ENCODE measurements at regions not wholly inside any gene's neighbourhood (a gene's known extent, or its start where the extent isn't known, plus 50 kb on each side); places are given as distances from the start of the nearest gene placed in this dataset.

DNA sequence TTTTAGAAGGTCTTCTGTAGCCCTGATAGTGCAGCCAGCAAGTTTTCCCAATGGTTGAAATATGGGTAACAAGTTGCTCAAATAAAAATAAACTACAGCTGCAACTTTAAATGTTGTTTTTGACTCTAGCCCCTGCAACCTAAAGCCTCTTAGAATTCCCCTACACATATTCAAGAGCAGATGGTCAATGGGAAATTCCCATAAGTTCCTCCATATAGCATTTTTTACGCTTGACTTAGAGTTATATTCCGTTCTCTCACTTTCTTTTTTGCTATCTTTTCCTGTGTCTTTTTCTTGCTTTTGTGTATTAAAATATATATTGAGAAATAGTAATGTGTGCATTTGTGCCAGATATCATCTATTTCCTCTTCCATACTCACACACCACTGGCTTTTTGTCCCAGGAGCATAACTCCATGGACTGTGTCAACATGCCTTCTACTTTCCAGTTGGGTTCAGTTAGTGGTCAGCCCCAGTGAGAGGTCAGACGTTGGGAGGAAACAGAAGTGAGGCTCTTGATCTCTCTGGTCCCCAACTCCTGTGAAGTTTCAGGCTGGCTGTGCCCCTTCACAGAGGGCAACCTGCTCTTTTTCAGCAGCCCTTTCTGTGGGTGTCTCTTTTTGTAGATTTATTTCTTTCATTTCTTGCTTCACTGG lies 63.3 kb upstream of the TP63 start:
- H3K27ac ChIP-seq = no peak overlapping the region
- no peaks in the 10 kb centered on the region for H3K4me1 ChIP-seq
- WGBS, 5 donors = 74 to 84% (median 78%) methylated on average over 3 of the region's 3 CpGs
- H3K4me3 ChIP-seq = no peak overlapping the region
- H3K36me3 ChIP-seq = no peaks in the 10 kb centered on the region
- no peaks in the 10 kb centered on the region for H3K27me3 ChIP-seq
- intact Hi-C loops (cut with DNase I; ENCODE audit: low total_unique reads) = no loop called here
- H3K9me3 ChIP-seq = no peaks in the 10 kb centered on the region
- DNase-seq = peak in 1 of 2 donors; percentile 13
- TF ChIP-seq EP300 (IDR thresholded peaks at IDR 0.05) (no peak), POLR2AphosphoS5 (IDR thresholded peaks at IDR 0.05) (no peak), POLR2A (IDR thresholded peaks at IDR 0.05) (no peak)

GRCh38 chr3:189568961-189569360 lies 62.2 kb upstream of the TP63 start:
- H3K4me1 ChIP-seq = no peaks in the 10 kb centered on the region
- no peaks in the 10 kb centered on the region for H3K27me3 ChIP-seq
- no peak for DNase-seq
- intact Hi-C loops (cut with DNase I; ENCODE audit: low total_unique reads) = no loop called here
- TF ChIP-seq POLR2AphosphoS5 (IDR thresholded peaks at IDR 0.05) (no peak), POLR2A (IDR thresholded peaks at IDR 0.05) (no peak), EP300 (IDR thresholded peaks at IDR 0.05) (no peak), CTCF (IDR thresholded peaks at IDR 0.05) (no peak)
- no peaks in the 10 kb centered on the region for H3K36me3 ChIP-seq
- H3K27ac ChIP-seq = no peak overlapping the region
- H3K9me3 ChIP-seq = no peaks in the 10 kb centered on the region
- no peak overlapping the region for H3K4me3 ChIP-seq
- WGBS, 5 donors = 67 to 80% (median 72%) methylated on average over 4 of the region's 4 CpGs

DNA sequence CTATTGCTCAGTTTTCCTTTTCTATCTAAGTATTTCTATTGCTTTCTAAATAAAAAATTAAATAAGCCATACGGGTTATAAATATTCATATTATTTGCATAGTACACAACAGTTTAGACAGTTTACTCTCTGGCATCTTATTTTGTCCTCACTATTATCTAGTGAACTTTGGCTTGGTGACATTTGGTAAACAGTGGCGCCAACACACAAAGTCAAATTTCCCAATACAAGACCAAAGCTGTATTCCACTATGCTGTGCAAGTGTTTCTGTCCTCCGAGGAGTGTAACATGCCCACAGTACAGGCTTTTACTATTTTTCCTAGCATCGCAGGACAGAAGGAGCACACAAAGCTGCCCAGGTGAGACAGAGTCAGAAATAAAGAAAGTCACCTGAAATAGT lies 61.7 kb upstream of the TP63 start:
- intact Hi-C loops (cut with DNase I; ENCODE audit: low total_unique reads) = no loop called here
- Histone ChIP-seq H3K27ac (no peak overlapping the region), H3K4me3 (no peak overlapping the region), H3K4me1 (no peaks in the 10 kb centered on the region), H3K9me3 (no peaks in the 10 kb centered on the region), H3K27me3 (no peaks in the 10 kb centered on the region), H3K36me3 (no peaks in the 10 kb centered on the region)
- no peak for DNase-seq
- TF ChIP-seq CTCF (IDR thresholded peaks at IDR 0.05) (no peak), POLR2AphosphoS5 (IDR thresholded peaks at IDR 0.05) (no peak), POLR2A (IDR thresholded peaks at IDR 0.05) (no peak), EP300 (IDR thresholded peaks at IDR 0.05) (no peak)
- WGBS, 5 donors = 88 to 95% (median 90%) methylated on average over 4 of the region's 4 CpGs

DNA sequence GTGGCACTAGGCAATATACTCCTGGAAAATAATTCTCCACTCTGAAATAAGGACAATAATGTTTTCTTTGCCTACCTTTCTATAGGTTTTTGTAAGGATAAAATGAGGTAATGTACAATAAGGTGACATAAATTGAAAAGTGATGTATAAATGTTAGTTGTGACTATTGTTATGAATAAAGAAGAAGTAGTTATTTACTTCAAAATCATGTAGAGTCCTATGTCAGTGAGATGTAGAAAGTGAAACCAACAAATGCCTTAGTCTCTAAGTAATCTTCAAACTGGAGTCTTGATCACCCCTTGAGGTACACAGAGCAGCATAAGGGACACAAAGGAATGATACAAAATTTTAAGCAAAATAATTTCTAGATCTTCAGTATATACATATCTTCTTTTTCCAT lies 60.3 kb upstream of the TP63 start:
- Histone ChIP-seq H3K9me3 (no peaks in the 10 kb centered on the region), H3K27me3 (no peaks in the 10 kb centered on the region), H3K36me3 (no peaks in the 10 kb centered on the region), H3K4me1 (no peaks in the 10 kb centered on the region), H3K27ac (no peak overlapping the region), H3K4me3 (no peak overlapping the region)
- TF ChIP-seq CTCF (IDR thresholded peaks at IDR 0.05) (no peak), POLR2AphosphoS5 (IDR thresholded peaks at IDR 0.05) (no peak), EP300 (IDR thresholded peaks at IDR 0.05) (no peak), POLR2A (IDR thresholded peaks at IDR 0.05) (no peak)
- DNase-seq = no peak
- intact Hi-C loops (cut with DNase I; ENCODE audit: low total_unique reads) = no loop called here

GRCh38 chr3:189572249-189572648 lies 58.9 kb upstream of the TP63 start:
- Histone ChIP-seq H3K36me3 (no peaks in the 10 kb centered on the region), H3K9me3 (no peaks in the 10 kb centered on the region), H3K27me3 (no peaks in the 10 kb centered on the region), H3K27ac (no peak overlapping the region), H3K4me1 (no peaks in the 10 kb centered on the region), H3K4me3 (no peak overlapping the region)
- 65 to 69% (median 68%) methylated on average over 2 of the region's 2 CpGs for WGBS, 5 donors
- no peak for TF ChIP-seq CTCF (IDR thresholded peaks at IDR 0.05)
- TF ChIP-seq POLR2AphosphoS5 (IDR thresholded peaks at IDR 0.05) = no peak
- no peak for TF ChIP-seq EP300 (IDR thresholded peaks at IDR 0.05)
- no peak for TF ChIP-seq POLR2A (IDR thresholded peaks at IDR 0.05)
- peak in 1 of 2 donors; percentile 9 for DNase-seq
- intact Hi-C loops (cut with DNase I; ENCODE audit: low total_unique reads) = no loop called here
